HG03135 (cell line): ENCODE measurements at regions not wholly inside any gene's neighbourhood (a gene's known extent, or its start where the extent isn't known, plus 50 kb on each side); places are given as distances from the start of the nearest gene placed in this dataset.
"Not testable (repeated sequence)": the region's sequence is repeated elsewhere in the genome, so short reads cannot be mapped to it uniquely, and the experiment has no call there.

Source experiments
- ATAC-seq: cut with Tn5 transposase; IDR thresholded peaks from one replicate; pipeline ENCODE4 v1.9.1; 2021; ENCODE audit warnings: mild to moderate bottlenecking, moderate library complexity; ENCODE audit not compliant: unreplicated experiment

- ATAC-seq, result no peak
These were observed 125.0 kb upstream of the IVNS1ABP start for GRCh38 chr1:185442050-185442449.

GRCh38 chr1:185441605-185442004 lies 124.6 kb upstream of the IVNS1ABP start:
- ATAC-seq, result no peak

GRCh38 chr1:185440877-185441276 lies 123.8 kb upstream of the IVNS1ABP start:
- no peak for ATAC-seq

- peak; percentile 71 for ATAC-seq
These were observed 122.8 kb upstream of the IVNS1ABP start for GRCh38 chr1:185439727-185440415.

GRCh38 chr1:185438936-185439335 lies 121.9 kb upstream of the IVNS1ABP start:
- ATAC-seq, result no peak

- ATAC-seq, result no peak
These were observed 118.8 kb upstream of the IVNS1ABP start for GRCh38 chr1:185435696-185436379.

GRCh38 chr1:185434721-185435120 lies 117.7 kb upstream of the IVNS1ABP start:
- no peak for ATAC-seq

GRCh38 chr1:185433667-185434066 lies 116.6 kb upstream of the IVNS1ABP start:
- no peak for ATAC-seq

- no peak for ATAC-seq
These were observed 115.9 kb upstream of the IVNS1ABP start for GRCh38 chr1:185432948-185433347.

- no peak for ATAC-seq
These were observed 114.6 kb upstream of the IVNS1ABP start for GRCh38 chr1:185431612-185432011.

GRCh38 chr1:185429668-185430067 lies 112.6 kb upstream of the IVNS1ABP start:
- ATAC-seq, result not testable (repeated sequence)

- ATAC-seq, result no peak
These were observed 110.7 kb upstream of the IVNS1ABP start for GRCh38 chr1:185427776-185428175.

- no peak for ATAC-seq
These were observed 110.2 kb upstream of the IVNS1ABP start for GRCh38 chr1:185427264-185427663.

GRCh38 chr1:185426848-185427247 lies 109.8 kb upstream of the IVNS1ABP start:
- no peak for ATAC-seq

- ATAC-seq, result no peak
These were observed 108.1 kb upstream of the IVNS1ABP start for GRCh38 chr1:185425163-185425562.

- ATAC-seq, result no peak
These were observed 104.6 kb upstream of the IVNS1ABP start for GRCh38 chr1:185421485-185422107.

GRCh38 chr1:185420588-185421081 lies 103.6 kb upstream of the IVNS1ABP start:
- no peak for ATAC-seq

GRCh38 chr1:185419718-185420117 lies 102.7 kb upstream of the IVNS1ABP start:
- ATAC-seq, result no peak

- ATAC-seq, result no peak
These were observed 101.4 kb upstream of the IVNS1ABP start for GRCh38 chr1:185418472-185418871.

GRCh38 chr1:185412385-185413087 lies 95.5 kb upstream of the IVNS1ABP start:
- ATAC-seq, result no peak
